HK-2 (cell line): ENCODE measurements at regions not wholly inside any gene's neighbourhood (a gene's known extent, or its start where the extent isn't known, plus 50 kb on each side); places are given as distances from the start of the nearest gene placed in this dataset.
"Not testable (repeated sequence)": the region's sequence is repeated elsewhere in the genome, so short reads cannot be mapped to it uniquely, and the experiment has no call there.

Experiments
- DNase-seq: peaks from one replicate; pipeline ENCODE4 v3.0.0-alpha.2; 2018; ENCODE audit not compliant: unreplicated experiment

DNA sequence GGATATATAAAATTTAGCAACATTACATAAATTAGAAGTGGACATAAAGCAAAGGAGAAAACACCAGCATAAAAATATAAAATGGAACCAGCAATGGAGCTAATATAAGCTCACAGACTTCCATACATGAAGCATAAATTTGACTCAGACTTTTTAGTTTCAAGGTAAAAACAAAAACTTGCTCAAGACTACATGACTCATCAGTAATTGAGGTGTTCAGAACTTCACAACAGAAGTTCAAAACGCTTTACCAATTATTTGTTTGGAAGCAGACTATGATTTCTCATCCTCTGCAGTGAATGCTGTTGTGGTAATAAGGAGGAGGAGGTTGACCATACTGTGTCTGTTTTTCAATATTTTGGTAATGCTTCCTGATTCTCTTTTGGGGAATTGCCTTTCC is 192.0 kb upstream of the MEIS1 start:
- DNase-seq: not testable (repeated sequence)

DNA sequence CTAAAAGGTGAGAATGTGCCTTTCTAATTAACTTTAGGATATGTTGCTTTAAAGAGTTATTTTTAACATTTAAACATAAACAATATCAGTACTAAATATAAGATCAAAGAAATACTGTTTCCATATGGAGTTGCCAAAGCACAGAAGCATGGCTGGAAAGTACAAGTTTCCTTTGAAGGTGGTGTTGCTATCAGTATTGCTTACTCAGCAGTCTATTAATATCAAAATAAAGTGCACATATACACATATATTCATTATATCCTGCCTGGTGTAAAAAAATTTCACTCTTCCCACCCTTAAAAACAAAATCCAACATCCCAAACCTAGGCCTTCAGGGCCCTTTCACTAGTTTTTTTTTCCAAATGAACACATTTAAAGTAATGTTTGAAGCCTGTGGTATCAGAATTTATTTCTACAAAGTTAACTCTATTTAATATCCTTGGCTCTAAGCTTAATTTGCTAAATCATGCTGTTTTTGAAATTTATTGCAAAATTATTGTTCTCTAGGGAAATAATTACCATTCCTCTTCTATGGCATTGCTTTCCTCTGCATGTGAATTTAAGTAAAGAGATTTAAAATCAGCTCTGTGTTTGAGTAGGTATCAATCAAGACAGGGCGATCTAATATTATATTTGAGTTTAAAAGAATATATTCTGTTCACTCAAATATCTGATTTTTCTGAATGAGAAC is 192.7 kb upstream of the MEIS1 start:
- DNase-seq: no peak

DNA sequence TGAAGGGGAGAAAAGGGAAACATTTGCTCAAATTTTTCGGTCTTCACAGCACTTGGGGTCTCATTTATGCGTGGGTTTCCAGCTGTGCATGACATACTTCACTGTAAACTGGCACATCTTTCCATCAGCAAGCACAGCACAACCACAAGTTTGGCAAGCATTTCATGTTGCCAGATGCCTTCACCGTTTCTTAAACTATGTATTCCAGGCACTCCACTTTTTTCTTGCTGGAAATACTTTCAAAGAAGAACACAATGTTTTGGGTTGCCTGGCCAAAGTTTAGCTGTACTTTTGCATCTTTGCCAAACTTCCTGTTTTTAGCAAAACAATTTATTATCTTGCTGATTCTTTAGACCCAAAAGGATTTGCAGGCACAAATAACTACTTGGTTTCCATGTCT is 194.6 kb upstream of the MEIS1 start:
- DNase-seq: no peak

DNA sequence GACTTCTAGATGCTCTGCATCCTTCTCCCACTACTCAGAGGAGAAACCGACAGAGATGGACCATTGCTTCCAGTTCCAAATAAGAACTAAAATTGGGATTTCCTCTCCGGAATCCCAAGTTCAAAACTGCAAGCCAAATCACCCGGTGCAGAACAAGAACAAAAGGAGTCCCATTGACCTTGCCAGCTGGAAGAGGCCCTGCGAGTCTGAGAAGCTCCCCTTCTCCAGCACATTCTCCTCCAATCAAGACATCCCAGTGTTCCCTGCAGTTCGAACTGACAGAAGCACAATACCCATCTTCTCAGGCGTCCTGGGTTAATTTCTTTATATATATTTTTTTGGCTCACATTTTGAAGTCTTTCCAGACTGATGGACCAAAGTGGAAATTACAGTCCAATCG is 195.3 kb upstream of the MEIS1 start:
- no peak for DNase-seq

DNA sequence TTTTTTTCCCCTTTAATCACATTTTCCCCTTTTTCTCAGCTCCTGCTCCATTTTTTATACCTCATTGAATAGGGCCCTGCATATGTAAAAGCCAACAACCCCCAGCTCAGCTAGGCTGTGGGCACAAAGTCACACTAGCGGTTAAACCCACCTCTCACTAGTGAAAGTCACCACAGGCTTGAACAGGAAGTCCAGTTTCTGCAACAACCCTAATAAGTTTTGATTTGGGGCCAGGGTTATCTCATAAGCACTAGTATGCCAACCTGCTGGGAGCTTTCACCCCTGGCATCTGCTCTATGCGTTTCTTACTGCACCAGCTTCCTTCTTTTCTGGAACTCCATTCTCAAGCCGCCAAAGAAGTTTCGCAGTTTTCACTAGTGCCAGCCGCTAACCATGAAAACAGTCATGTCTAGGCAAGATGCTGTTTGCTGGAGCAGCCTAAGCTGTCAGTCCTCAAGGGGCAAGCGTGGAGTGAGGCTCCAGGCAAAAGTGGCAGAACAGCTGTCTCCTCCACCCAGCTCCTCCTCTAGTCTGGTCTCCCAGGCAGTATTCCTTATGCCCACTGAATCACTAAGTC is 197.0 kb upstream of the MEIS1 start:
- no peak for DNase-seq

DNA sequence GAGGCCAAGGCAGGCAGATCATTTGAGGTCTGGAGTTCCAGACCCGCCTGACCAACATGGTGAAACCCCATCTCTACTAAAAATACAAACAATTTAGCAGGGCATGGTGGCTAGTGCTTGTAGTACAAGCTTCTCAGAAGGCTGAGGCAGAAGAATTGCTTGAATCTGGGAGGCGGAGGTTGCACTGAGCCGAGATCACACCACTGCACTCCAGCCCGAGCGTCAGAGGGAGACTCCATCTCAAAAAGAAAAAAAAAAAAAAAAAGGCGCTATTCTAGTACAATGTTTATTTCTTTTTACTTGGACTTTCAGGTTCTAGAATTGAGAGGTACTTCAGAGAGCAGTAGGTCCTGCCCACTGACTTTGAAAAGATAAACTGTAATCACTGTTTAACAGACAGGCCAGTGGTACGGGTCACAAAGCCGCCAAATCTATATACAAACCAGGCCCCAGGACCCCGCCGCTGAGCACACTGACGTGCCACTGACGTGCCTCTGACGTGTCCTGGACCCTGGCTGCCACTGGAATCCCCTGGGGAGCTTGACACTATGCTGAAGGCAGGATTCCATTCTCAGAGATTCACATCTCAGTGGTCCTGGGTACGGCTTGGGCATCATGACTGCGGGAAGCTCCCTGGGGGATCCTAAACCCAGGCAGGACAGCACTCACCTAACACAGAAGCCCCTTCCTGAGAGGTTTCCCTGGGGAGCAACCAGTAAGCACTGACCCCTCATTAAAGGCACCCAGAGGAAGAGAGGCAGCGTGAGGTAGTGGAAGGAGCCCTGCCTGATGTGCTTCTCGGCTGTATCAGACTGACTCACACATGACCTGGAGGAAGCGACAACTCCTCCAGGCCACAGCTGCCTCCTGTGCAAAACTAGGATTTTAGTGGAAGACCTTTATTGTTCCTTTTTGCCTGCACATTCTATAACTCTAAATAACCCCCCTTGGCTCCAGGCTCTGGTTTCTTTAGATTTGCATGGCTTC is 197.8 kb upstream of the MEIS1 start:
- no peak for DNase-seq

DNA sequence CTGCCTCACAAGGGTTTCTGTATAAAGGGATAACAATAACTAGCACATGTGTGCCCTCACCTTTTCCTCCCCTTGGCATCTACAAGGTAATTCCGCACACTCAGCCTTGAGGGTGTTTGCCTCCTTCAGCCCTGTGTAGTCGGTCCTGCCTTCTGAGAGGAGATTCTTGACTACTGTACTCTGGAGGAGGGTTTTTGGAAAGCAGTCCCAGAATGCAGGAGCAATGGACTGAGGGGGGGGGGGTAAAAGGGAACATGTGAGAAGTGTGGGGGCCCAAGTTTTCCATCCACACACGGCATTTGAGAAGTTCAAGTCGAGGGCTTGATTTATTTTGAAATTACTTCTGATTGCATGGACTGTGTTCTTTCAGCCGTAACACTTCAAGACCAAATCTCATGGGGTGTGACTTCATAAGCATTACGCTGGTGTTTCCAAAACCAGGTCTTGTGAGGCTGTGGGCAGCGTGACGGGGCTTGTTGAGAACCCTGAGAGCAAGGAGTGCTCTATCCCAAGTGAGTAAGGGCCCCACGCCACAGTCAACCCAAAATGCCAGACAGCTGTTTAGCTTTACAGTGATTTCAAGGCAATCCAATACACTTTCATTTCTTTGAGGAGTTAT is 198.7 kb upstream of the MEIS1 start:
- no peak for DNase-seq

DNA sequence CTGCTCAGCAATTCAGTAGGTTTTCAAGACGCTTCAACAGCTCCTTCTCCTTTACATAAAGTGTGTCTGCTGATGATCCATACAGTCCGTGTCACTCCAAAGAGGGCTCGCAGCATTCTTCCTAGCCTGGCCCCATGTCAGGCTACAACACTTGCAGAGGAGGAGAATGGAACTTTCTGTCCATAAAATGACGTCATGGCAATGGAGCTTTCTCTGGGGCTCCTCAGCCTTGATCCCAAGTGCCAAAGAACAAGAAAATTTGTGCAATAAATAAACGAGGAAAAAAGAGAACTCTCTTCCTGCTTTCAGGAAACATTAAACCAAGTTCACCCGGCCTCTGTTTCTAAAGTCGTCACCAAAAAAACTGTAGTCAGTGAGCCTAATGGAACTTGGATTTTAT is 199.5 kb upstream of the MEIS1 start:
- no peak for DNase-seq

DNA sequence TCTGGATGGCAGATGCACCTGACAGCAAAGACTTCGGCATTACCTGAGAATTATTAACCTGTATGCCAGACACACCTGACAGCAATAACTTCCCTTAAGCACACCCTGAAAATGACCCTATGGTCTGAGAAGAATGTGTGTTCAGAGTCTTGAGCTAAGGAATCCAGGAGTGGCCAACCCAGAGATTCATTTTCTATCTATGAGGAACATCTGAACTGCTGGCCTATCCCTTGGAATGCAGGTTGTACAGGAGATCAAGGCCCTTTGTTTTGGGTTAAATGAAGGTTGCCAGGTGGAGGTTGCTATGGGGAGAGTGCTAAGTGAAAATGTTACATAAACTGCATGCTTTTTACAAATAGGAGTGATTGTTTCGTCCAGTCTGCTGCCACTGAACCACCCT is 200.9 kb upstream of the MEIS1 start:
- no peak for DNase-seq

DNA sequence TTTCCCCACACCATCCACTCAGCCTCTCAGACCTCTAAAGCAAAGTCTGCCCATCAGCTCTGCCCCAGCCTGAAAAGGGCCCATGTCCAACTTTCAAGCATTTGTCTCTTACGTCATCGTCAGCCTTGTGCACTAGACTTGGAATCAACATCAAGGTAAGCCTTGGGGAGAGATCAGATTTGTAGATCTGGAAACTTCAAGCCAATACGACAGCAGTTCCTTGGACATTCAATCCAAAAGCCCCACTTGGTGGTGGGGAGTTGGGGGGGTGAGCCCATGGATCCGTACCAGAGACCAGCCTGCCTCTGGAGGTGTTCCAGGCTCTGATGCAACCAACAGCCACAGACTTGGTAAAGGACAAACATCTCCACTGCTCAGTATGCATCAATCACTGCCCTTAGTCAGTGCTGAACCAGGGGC is 206.8 kb upstream of the MEIS1 start:
- DNase-seq: no peak

DNA sequence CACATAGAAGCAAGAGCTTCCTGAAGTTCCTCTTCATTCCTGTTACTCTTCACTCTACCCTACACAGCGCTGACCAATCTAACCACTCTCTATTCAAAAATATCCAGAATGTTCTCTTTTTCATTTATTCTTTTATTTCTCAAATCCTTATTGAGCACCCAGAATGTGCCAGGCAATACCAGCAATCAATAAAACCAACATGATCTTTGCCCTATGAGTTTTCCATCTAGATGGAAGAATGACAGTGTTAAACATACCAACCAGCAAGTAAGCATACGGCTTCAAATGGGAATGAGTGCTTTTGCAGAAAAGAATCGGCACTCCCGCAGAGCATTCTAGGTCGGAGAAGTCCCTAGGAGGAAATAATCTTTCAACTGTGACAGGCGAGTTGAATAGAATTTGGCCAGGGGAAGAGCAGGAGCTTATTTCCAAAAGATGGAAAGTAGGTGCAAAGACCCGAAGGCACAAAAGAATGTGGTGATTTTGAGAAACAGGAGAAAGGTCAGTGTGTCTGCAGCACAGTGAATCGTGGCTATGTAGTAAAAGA is 217.8 kb upstream of the MEIS1 start:
- no peak for DNase-seq

DNA sequence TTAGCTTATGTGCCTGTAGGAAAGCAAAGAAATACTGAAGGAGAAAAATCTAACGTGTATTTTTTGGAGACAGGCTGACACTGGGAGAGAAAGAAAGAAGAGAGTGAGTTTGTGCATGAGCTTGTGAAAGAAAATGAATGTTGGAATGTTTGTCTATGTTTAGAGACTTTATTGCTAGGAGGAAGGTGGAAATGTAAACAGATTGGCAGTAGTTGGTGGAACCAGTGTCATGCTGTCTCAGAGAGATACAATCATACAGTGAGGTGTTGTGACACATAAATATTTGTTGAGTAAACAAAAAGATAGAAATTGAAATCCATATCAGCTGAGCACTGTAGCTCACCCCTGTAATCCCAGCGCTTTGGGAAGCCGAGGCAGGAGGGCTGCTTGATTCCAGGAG is 222.2 kb upstream of the MEIS1 start:
- DNase-seq: no peak

DNA sequence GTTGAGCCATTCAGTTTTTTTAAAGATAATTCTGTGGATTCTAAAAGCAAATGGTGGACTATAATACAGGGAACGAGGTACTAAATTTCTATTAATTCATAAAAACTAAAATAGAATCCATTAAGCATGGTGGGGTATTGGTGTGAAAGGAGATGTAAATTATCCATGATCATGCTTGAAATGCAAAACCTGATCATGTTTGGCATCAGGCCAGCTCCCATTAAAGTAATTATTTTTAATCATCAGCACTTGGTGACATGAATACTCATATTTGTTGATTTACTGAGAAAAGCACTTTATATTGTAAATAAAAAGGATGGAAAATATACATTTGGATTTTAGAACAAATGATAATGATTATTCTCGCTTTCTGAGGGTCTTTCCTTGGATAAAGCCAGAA is 232.3 kb upstream of the MEIS1 start:
- DNase-seq: no peak

DNA sequence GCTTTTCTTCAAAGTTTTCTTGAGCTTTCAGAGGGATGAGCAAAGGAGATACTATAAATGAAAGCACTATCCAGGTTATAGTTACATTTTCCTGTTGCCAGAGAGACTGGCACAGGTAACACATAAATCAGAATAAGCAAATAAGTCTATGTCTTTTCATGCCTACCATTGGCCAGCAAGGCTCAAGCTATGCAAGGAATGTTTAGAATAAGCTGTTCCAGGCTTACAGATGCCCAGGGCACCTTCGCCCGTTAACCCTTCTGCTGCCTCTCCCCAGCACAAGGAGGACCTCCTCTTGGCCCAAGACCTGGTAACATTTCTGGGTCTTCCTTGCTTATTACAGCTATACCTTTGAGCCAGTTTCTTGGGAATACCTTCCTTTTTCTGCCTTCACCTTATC is 233.7 kb upstream of the MEIS1 start:
- no peak for DNase-seq

DNA sequence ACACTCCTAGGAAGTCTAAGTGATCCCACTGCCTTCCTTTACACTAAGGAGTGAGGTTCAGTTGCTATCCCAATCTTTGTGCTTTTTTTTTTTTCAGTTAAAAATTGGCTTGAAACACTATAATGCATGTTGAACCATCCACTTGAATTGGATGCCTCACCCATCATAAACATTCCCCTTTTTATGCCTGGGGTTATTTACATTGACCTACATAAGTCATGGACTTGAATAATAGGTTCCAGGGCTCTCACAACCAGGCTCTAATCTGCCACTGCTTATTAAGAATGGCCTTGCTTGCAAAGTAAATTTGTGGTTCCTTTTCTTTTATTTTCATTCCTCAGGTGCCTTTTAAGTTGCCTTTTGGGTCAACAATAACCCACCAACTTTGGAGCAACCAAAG is 236.1 kb upstream of the MEIS1 start:
- no peak for DNase-seq

DNA sequence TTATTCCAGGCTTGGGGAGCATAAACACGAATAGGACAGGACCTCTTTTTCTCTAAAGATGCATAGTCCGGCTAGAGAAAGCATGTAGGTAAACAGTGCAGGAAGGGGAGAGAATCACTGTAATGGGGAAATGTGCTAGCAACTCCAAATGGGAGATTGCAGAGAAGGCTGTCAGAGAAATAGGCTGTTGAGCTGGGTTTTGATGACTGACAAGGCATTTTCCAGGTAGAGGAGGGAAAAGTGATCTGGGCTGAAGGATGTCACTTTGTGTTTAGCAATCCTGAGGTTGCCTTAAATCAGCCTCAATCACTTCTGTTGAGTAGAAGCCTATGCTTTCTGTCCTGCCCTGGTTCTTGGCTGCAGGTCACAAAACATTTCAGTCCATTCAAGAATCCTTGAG is 242.0 kb upstream of the MEIS1 start:
- no peak for DNase-seq

DNA sequence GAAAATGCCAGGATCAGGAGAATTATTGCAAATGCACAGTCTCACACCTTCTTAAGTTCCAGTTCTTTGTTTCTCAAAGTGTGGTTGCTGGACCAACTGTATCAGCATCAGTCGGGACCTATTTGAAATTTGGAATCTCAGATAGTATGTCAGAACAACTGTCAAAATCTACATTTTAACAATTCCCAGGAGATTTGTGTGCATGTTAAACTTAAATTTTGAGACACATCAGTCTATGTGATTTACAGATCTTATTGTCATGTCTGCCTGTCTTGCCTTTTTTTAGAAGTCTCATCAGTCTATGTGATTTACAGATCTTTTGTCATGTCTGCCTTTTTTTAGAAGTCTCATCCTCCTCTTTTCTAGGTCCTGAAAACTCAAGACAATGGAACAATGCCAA is 243.6 kb upstream of the MEIS1 start:
- no peak for DNase-seq

DNA sequence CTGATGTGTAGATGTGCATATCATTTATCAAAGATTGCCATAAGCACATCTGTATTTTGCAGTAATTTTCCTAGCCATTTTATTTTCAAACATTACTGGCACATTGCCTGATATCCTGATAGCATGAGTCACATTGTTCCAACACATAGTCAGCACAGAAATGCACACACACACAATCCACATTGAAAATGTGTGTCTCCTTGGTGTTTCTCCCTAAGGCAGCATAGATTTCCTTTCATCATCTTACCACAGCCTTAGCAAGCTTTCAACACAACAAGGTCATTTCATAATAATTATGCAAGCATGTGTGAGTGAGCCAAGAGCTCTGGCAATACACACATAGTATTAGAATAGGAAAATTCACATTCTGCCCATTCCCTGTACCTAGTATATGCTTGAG is 245.4 kb upstream of the MEIS1 start:
- DNase-seq: no peak

DNA sequence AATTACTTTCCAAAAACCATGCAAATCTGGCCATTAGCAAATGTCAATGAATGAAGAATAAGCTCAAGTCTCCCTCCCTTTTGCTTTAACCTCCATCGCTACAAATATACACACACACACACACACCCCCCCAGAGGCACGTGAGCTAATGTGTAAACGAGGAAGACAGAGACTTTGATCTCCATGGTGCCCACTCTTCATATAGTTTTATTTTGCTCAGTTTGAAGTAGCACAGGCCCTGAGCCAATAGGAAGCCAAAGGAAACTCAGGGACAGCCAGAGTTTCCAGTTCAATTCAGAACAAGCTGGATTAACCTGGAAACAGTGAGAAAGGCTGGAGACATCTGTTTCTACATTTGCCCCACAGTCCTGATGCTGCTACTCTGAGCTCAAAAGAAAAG is 248.4 kb upstream of the MEIS1 start:
- no peak for DNase-seq

DNA sequence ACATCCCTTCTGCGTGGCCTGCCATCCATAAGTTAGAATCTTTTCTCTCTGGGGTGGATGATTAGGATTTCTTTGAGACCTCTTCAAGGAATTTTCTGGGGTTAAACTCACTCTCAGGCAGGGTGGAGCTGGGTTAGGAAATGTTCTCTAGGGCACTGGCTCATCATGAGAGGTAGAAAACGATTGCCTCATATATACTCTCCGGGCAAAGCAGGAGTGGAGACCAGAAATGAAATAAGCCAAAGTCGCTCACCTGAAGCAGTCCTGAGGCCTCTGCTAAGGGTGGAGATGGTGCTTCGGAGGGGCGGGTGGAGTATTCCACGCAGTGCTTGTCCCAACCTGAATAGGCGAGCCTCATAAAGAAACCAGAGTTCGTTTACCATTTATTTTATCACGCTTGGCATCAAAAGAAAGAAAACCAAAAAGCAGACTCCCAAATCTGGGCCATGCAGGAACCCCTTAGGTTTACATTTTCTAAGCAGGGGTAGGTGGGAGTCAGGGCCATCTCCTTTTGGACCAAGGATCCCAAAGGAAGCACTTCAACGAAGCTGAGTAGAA is 249.3 kb upstream of the MEIS1 start:
- no peak for DNase-seq

DNA sequence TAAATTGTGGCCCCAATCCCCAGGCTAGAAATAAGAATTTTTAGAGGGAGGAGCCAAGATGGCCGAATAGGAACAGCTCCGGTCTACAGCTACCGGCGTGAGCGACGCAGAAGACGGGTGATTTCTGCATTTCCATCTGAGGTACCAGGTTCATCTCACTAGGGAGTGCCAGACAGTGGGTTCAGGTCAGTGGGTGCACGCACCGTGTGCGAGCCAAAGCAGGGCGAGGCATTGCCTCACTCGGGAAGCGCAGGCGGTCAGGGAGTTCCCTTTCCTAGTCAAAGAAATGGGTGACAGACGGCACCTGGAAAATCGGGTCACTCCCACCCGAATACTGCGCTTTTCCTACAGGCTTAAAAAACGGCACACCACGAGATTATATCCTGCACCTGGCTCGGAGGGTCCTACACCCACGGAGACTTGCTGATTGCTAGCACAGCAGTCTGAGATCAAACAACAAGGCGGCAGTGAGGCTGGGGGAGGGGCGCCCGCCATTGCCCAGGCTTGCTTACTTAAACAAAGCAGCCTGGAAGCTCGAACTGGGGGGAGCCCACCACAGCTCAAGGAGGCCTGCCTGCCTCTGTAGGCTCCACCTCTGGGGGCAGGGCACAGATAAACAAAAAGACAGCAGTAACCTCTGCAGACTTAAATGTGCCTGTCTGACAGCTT is 257.7 kb upstream of the MEIS1 start:
- not testable (repeated sequence) for DNase-seq
